Renal cortical epithelial cell (primary cell): ENCODE measurements at regions not wholly inside any gene's neighbourhood (a gene's known extent, or its start where the extent isn't known, plus 50 kb on each side); places are given as distances from the start of the nearest gene placed in this dataset.
A peak's percentile ranks its signal among the peaks of the same experiment; 100 is the strongest.

Experiments
- DNase-seq: peaks from one replicate; pipeline ENCODE4 v3.0.0-alpha.2; 2011; ENCODE audit warnings: low read depth

- peak; percentile 66 for DNase-seq
Measured at GRCh38 chr15:95252404-95252803, 1021.0 kb downstream of the MCTP2 start.

DNA sequence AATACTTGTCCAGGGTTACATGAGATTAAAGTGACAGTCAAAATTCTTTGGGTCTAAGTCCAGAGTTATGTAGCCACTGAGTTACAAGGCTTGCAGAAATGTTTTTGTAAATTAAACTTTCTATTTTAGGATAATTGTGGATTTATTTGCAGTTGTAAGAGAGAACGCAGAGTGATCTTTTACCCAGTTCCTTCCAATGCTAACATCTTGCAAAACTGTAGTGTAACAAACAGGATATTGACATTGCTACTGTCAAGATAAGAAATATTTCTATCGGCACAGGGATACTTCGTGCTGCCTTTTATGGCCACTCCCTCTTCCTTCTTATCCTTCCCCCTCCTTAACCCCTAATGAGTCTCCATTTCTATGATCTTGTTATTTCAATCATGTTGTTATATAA, 1022.9 kb downstream of the MCTP2 start:
- DNase-seq = no peak

- peak; percentile 67 for DNase-seq
Measured at GRCh38 chr15:95259513-95259912, 1028.2 kb downstream of the MCTP2 start.

GRCh38 chr15:95259965-95260364, 1028.6 kb downstream of the MCTP2 start:
- DNase-seq = no peak

DNA sequence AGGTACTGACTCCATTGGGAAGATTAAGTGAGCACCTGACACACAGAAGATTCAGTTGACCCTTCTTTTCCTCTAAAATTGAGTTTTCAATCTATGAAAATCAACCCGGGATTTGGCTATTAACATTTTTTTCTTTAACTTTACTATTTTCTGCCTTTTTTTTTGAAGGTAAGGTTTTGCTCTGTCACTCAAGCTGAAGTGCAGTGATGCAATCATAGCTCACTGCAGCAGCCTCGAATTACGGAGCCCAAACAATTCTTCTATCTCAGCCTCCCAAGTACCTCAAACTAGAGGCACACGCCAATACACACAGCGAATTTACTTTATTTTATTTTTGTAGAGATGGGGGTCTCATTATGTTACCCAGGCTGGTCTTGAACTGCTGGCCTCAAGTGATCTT, 1029.5 kb downstream of the MCTP2 start:
- no peak for DNase-seq

DNA sequence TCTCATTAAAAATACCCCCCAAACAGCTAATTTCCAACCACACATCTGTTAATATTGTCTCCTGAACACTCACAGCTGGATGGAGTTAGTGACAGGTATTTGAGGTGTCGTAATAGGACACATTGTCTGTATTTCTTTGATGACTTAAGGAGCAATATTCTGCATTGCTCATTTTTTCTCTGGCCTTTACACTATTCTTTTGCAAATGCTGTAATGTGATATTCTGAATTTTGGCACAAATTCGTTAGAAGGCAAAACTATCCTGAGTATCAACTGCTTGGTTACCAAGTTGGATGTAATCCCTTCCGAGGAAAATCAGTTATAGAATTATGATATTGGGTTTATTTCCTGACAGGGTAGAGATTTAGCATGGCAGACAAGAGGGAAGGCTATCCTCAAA, 1030.2 kb downstream of the MCTP2 start:
- DNase-seq = no peak

- DNase-seq = no peak
Measured at GRCh38 chr15:95261968-95262367, 1030.6 kb downstream of the MCTP2 start.

- DNase-seq = no peak
Measured at GRCh38 chr15:95262866-95263564, 1031.7 kb downstream of the MCTP2 start.

DNA sequence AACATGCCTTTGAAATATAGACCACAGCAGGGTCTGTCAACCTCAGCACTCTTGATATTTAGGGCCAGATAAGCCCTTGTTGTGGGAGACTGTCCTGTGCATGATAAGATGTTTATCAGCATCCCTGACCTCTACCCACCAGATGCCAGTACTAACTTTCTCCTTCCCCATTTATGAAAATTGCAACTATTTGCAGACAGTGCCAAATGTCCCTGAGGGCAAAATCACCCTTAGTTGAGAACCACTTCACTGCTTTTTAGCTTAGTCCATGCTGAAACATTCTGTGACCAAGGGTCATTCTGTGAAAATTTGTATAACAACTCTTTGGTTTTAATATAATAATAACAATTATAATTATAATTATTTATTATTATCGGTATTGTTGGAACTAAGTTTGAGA, 1032.4 kb downstream of the MCTP2 start:
- DNase-seq = no peak

- DNase-seq = no peak
Measured at GRCh38 chr15:95265419-95265997, 1034.1 kb downstream of the MCTP2 start.

DNA sequence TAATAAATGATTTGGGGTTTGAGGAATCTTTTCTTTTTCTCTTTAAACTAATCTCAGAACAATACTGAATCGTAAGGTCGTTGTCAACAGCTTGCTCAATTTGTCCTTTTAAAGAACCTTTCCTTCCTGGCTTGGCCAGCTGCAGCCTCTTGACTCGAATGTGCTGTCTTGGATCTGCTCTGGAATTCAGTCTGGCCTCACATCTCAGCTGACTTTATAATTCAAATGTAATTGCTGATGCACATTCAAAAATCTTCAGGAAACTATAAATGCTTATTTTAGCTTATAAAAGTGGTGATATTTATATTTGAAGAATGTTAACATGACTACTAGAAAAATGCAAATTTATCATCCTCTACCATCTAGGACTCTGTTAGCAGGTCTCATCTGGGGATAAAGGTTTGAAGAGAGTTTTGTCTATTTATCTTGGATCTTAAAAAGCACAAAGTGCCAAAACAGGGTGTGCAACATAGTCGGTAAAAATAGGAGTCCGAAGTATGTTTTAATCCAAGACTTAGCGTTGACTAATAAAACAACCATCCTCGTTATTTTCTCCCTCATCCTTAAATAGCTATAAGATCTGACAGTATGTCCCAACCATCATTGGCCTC, 1035.2 kb downstream of the MCTP2 start:
- no peak for DNase-seq

DNA sequence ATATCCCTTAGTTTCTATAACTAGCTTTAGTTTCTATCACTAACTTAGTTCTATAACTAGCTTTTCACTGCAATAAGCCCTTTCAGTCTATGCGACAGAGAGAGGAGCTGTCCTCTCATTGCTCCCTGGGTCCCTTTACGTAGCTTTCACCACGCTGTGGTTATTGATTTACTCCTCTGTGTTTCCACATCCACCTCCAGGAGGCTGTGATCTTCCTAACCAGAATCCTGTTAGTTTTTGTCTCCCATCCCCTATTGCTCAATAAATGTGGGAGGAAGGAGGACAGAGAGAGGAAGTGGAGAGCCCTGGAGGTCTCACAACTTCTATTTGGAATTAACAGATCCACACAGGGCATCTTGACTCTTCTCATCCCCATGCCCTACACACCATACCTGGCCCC, 1036.1 kb downstream of the MCTP2 start:
- DNase-seq = peak; percentile 81

DNA sequence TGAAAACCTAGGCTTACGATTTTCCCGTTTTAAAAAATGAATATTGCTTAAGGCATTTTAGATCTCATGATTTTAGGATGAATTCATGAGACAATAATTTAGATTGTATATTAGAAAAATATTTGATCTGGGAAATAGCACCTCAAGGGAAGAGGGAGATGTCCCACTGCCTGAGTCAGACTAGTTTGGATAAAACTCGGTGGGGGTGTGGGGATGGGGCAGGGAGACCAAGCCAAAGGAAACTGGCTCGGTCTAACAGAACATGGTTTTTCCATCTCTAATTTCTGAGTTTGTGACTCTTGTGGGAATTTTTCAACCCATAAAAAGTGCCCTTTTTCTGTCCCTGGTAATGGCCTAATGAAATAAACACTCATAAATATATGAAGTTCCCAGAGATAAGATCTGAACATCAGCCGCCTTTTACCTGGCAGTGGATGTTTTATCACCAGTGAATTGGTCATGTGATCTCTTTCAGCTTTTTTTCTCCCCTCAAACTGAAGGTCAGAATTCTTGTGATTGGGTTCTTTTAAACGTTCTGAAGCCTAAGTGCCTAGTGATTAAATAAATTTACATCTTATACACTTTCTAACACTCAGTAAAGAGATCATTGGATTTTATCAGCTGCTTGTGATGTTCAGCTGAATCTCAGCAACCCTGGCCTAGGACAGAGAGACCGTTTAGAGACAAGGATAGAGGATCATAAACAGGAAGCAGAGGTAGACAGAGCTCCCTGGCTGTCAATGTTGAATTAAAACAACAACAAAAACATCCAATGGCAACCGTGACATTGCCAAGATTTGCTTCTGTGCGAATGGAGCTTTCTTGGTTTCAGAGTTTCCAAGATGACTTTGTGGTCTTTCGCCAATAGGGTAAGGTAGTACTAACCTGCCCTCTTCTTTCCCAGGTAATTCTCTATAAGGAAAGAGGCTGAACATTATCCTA, 1038.2 kb downstream of the MCTP2 start:
- DNase-seq = no peak

GRCh38 chr15:95274101-95274500, 1042.7 kb downstream of the MCTP2 start:
- no peak for DNase-seq

- DNase-seq = no peak
Measured at GRCh38 chr15:95277266-95277665, 1045.9 kb downstream of the MCTP2 start.

DNA sequence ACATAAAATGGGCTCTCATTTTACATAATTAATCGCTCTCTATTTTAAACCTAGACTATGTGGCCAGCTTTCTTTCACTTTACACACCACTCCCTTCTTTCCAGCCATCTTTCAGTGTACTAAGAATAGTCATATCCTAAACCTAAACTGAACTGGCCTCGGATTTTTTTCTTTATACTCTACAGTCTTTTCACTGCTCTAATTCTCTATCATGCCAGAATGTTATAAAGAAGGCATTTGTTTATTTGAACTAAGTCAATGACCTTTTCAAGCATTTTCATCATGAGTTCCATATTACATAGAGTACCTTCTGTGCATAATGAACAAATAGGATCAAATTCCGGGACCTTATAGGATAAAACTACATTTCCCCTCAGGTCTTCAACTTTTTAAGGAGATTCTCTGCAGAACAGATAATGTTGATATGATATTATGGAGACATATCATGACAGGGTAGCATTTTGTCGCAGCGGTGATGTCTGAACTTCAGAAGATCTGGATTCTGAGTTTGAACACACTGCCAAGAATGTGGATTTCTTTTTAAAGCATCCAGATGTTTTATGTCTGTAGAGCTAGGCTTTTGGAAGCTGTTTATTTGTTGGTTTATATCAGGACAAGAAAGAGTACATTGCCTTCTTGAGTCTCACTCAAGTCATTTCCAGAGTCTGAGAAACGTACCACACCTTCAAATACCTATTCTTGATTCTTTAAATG, 1047.3 kb downstream of the MCTP2 start:
- DNase-seq = no peak

- DNase-seq = no peak
Measured at GRCh38 chr15:95279277-95280019, 1048.1 kb downstream of the MCTP2 start.

DNA sequence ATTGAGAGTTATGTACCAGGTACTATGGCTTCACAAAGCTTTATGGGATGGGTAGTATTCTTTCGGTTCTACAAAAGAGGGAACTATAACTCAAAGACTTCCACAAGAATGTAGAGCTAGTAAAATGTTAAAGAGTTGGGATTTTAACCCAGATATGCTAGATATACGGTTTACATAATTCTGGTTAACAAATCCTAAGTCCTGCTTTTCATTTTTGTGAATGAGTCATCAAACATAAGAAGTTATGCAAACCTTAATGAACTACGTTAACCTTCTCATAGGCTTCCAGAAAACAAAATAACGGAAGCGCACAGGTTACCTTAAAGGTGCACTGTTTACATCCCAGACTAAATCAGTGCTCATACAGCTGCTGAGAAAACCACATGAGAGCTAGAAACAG, 1049.3 kb downstream of the MCTP2 start:
- no peak for DNase-seq

- DNase-seq = no peak
Measured at GRCh38 chr15:95281470-95281869, 1049.0 kb upstream of the NR2F2 start.

DNA sequence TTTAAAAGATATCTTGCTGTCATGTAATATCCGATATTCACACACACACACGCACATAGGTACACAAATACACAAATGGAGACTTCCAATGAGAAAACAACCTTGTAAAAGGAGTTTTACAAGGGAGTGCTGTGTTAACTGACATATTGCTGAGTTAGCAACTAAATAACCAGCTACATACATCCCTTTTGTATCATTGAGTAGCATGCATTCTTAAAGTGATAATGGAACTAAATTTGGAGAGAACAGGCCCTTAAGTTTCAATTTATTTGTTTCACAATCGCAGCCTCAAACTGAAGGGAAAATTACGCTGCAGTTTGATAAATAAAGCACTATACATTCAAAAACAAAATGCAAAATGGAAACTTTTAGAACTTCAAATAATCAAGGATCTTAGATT, 1046.0 kb upstream of the NR2F2 start:
- DNase-seq = no peak

- DNase-seq = peak; percentile 56
Measured at GRCh38 chr15:95284933-95285421, 1045.5 kb upstream of the NR2F2 start.
